B cell (primary cell): ENCODE measurements at regions not wholly inside any gene's neighbourhood (a gene's known extent, or its start where the extent isn't known, plus 50 kb on each side); places are given as distances from the start of the nearest gene placed in this dataset.

Experiments used
- ATAC-seq: fragments of 200-7000 bp; cut with Tn5 transposase; one replicate; pipeline ENCODE4 v1.10.0; 2021; ENCODE audit warnings: low read depth, mild to moderate bottlenecking, moderate number of reproducible peaks, moderate library complexity
- CTCF ChIA-PET: fragments of 350-600 bp; sonication (Branson Sonifier 250); formaldehyde crosslinking; loops from one replicate; lab custom pipeline; 2021; ENCODE audit warnings: antibody characterized with exemption, inconsistent platforms; lab: Charles Lee
- POLR2A ChIA-PET: fragments of 350-600 bp; sonication (Branson Sonifier 250); formaldehyde crosslinking; loops from one replicate; lab custom pipeline; 2021; ENCODE audit warnings: antibody characterized with exemption; lab: Charles Lee
- DNase-seq: peaks from one replicate; pipeline ENCODE4 v3.0.0; 2013
- H2AFZ ChIP-seq: 2 replicates; pipeline ENCODE4 v1.6.1; 2012; ENCODE audit warnings: mild to moderate bottlenecking, low read depth, low read length; ENCODE audit not compliant: insufficient read depth, poor library complexity, severe bottlenecking
- H3K27ac ChIP-seq, 2 donors: 1 replicate in 1 of 2; 2 replicates in 1 of 2; pipeline ENCODE4 v1.5.1; 2012 to 2013; ENCODE audit warnings: low read length in 2 of 2, mild to moderate bottlenecking in 2 of 2, moderate library complexity in 1 of 2
- H3K27me3 ChIP-seq, 4 experiments: fragments of 200-600 bp in 1 of 4; sonication (generic) in 1 of 4; replicated peaks in 1 of 4; 1 replicate in 2 of 4; 2 replicates in 2 of 4; pipeline versions ENCODE4 v1.6.1 to v1.7.0; 2013 to 2016; ENCODE audit warnings: low read length in 3 of 4, mild to moderate bottlenecking in 2 of 4, mixed read lengths in 1 of 4, moderate library complexity in 1 of 4; ENCODE audit not compliant: insufficient read depth in 4 of 4, control insufficient read depth in 3 of 4; ENCODE audit errors: control extremely low read depth in 1 of 4
- H3K36me3 ChIP-seq, 2 experiments: replicated peaks in 1 of 2; 1 replicate in 1 of 2; 2 replicates in 1 of 2; pipeline versions ENCODE4 v1.6.1 to v1.7.1; 2013; ENCODE audit warnings: low read length in 1 of 2; ENCODE audit not compliant: insufficient read depth in 2 of 2, control insufficient read depth in 1 of 2; ENCODE audit errors: control extremely low read depth in 1 of 2, extremely low read depth in 1 of 2
- H3K4me1 ChIP-seq, 2 donors: fragments of 200-600 bp in 1 of 2; sonication (generic) in 1 of 2; 1 replicate in 1 of 2; 2 replicates in 1 of 2; pipeline versions ENCODE4 v1.5.1 to v1.6.1; 2013 to 2017; ENCODE audit warnings: low read length in 2 of 2; ENCODE audit not compliant: control insufficient read depth in 2 of 2, insufficient read depth in 2 of 2
- H3K4me2 ChIP-seq: replicated peaks from 2 replicates; pipeline ENCODE3; 2012; ENCODE audit warnings: mild to moderate bottlenecking, low read depth, low read length; ENCODE audit not compliant: poor library complexity, severe bottlenecking
- H3K4me3 ChIP-seq, 5 experiments: fragments of 200-600 bp in 1 of 5; sonication (generic) in 1 of 5; 1 replicate in 3 of 5; 2 replicates in 2 of 5; pipeline versions ENCODE4 v1.5.1 to v1.7.0; 2011 to 2016; ENCODE audit warnings: low read length in 4 of 5, mild to moderate bottlenecking in 4 of 5, low read depth in 2 of 5, control low read depth in 1 of 5, moderate library complexity in 1 of 5; ENCODE audit not compliant: insufficient read depth in 1 of 5; ENCODE audit errors: control extremely low read depth in 1 of 5, extremely low read depth in 1 of 5
- H3K79me2 ChIP-seq: fragments of 200-600 bp; sonication (generic); one replicate; pipeline ENCODE4 v1.6.0; 2016; ENCODE audit warnings: low read length; ENCODE audit not compliant: control insufficient read depth, insufficient read depth
- H3K9ac ChIP-seq: fragments of 200-600 bp; sonication (generic); 2 replicates; pipeline ENCODE4 v1.6.1; 2017; ENCODE audit warnings: mild to moderate bottlenecking, low read length, moderate library complexity
- H3K9me3 ChIP-seq, 3 donors: one replicate each; pipeline versions ENCODE4 v1.6.1 to v1.7.1; 2013; ENCODE audit warnings: low read length in 2 of 3; ENCODE audit not compliant: control insufficient read depth in 2 of 3, insufficient read depth in 1 of 3; ENCODE audit errors: control extremely low read depth in 1 of 3
- H4K20me1 ChIP-seq: 2 replicates; pipeline ENCODE4 v1.6.0; 2012; ENCODE audit warnings: mild to moderate bottlenecking, low read length; ENCODE audit not compliant: insufficient read depth, control insufficient read depth, poor library complexity, severe bottlenecking
- H3K27ac Mint-ChIP-seq: one replicate; pipeline ENCODE4 v1.8.0; 2021; ENCODE audit warnings: mixed read lengths
- H3K27me3 Mint-ChIP-seq: one replicate; pipeline ENCODE4 v1.8.0; 2021; ENCODE audit warnings: mixed read lengths
- H3K4me1 Mint-ChIP-seq: one replicate; pipeline ENCODE4 v1.8.0; 2021; ENCODE audit warnings: mixed read lengths
- H3K4me3 Mint-ChIP-seq: one replicate; pipeline ENCODE4 v1.8.0; 2021; ENCODE audit warnings: mixed read lengths
- H3K9me3 Mint-ChIP-seq: one replicate; pipeline ENCODE4 v1.8.0; 2022; ENCODE audit warnings: mixed read lengths; ENCODE audit not compliant: insufficient read depth
- EZH2 ChIP-seq: IDR thresholded peaks from 2 replicates; pipeline ENCODE4 v1.6.1; 2012; ENCODE audit warnings: borderline replicate concordance, low read depth, mild to moderate bottlenecking, moderate library complexity, low read length; ENCODE audit not compliant: insufficient read depth, poor library complexity, severe bottlenecking
- WGBS: methylation state at CpG from one replicate; pipeline ENCODE4 v1.1.5; 2013; ENCODE audit warnings: missing lambda C conversion rate; ENCODE audit not compliant: insufficient coverage; 5-methylcytosine and 5-hydroxymethylcytosine counted together
- intact Hi-C: fragments of 100-400 bp; cut with micrococcal nuclease; formaldehyde crosslinking; loops from one replicate; pipeline ENCODE4 v1.10.0; 2022
- TF ChIP-seq, protein P1 (sequence below): fragments of 200-600 bp; IDR thresholded peaks from one replicate; pipeline ENCODE4 v1.8.0; 2022; ENCODE audit warnings: antibody characterized with exemption, mild to moderate bottlenecking

DNA sequence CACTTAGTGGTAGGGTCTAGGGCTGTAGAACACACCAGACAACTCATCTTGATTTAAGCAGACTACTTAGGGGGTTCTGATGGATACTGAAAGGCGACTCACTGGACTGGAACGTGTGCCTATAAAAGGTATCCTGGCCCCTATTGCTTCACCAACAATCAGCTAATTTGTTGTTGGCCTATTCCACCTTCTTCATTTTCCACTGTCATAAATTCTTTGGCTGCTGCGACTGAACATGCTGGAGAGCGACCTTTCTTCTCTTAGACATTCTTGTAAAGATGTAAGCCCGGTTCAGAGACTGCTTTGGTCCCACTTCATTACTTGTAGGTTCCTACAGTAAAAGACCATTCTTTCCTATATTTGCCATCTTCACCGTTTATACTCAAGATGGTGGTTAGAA, 609.9 kb upstream of the CITED2 start:
- H3K79me2 ChIP-seq: no peaks in the 10 kb centered on the region
- H3K4me3 ChIP-seq: no peak overlapping the region
- no peaks in the 10 kb centered on the region for H3K9me3 ChIP-seq
- no peak for TF ChIP-seq EZH2
- TF ChIP-seq, protein P1, sequence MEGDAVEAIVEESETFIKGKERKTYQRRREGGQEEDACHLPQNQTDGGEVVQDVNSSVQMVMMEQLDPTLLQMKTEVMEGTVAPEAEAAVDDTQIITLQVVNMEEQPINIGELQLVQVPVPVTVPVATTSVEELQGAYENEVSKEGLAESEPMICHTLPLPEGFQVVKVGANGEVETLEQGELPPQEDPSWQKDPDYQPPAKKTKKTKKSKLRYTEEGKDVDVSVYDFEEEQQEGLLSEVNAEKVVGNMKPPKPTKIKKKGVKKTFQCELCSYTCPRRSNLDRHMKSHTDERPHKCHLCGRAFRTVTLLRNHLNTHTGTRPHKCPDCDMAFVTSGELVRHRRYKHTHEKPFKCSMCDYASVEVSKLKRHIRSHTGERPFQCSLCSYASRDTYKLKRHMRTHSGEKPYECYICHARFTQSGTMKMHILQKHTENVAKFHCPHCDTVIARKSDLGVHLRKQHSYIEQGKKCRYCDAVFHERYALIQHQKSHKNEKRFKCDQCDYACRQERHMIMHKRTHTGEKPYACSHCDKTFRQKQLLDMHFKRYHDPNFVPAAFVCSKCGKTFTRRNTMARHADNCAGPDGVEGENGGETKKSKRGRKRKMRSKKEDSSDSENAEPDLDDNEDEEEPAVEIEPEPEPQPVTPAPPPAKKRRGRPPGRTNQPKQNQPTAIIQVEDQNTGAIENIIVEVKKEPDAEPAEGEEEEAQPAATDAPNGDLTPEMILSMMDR: no peak
- H3K36me3 ChIP-seq: no peaks in the 10 kb centered on the region
- H3K4me1 Mint-ChIP-seq: peaks cover 2% of the 10 kb centered on the region
- peaks cover 8% of the 10 kb centered on the region for H3K27me3 Mint-ChIP-seq
- H2AFZ ChIP-seq: no peak overlapping the region
- H3K27me3 ChIP-seq: no peaks in the 10 kb centered on the region
- no peak for DNase-seq
- no peaks in the 10 kb centered on the region for H3K9me3 Mint-ChIP-seq
- peaks cover 0 to 2% of the 10 kb centered on the region in 2 donors for H3K4me1 ChIP-seq
- ATAC-seq: no peak
- no peak overlapping the region for H3K4me2 ChIP-seq
- H4K20me1 ChIP-seq: no peaks in the 10 kb centered on the region
- ChIA-PET POLR2A (no interaction called here), CTCF (no interaction called here)
- H3K27ac Mint-ChIP-seq: no peak overlapping the region
- no peak overlapping the region for H3K27ac ChIP-seq
- 90% methylated on average over 4 of the region's 6 CpGs for WGBS
- intact Hi-C loops: no loop called here
- H3K4me3 Mint-ChIP-seq: no peak overlapping the region
- no peak overlapping the region for H3K9ac ChIP-seq

DNA sequence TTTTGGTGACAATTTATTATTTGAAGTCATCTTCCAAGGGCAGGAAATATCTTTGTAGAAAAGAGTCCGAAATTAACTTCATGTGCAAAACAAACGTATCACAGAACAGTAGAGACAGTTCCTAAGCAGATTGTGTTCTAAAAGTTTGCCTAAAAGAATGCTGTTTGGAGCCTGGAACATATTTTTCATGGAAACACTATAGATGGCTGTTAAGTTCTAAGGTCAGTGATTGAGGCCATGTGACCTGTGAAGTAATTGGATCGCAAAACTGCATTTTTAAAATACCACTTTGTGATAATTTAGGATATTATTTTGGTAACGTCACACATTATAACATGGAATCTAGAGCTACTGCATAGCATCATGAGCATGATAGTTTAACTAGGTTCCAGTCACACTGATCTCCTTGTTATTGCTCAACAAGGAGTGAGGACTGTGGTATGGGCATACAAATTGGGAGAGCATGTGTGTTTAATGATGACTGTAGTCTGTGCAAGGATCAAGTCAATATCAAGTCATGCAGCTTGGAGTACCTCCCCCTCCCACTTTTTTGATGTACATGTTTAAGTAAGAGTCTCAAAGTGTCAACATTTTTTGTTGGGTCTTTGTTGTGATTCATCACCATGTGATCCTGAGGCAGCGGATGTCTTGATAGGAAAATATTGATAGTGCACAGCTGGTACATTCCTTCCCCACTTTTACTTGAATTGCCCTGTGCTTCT, 609.3 kb upstream of the CITED2 start:
- H3K36me3 ChIP-seq: no peaks in the 10 kb centered on the region
- Mint-ChIP-seq H3K9me3 (no peaks in the 10 kb centered on the region), H3K27ac (no peak overlapping the region), H3K27me3 (peaks cover 8% of the 10 kb centered on the region), H3K4me1 (peaks cover 2% of the 10 kb centered on the region), H3K4me3 (no peak overlapping the region)
- no peaks in the 10 kb centered on the region for H3K27me3 ChIP-seq
- H4K20me1 ChIP-seq: no peaks in the 10 kb centered on the region
- intact Hi-C loops: no loop called here
- no peak overlapping the region for H3K4me2 ChIP-seq
- WGBS: 80% methylated on average over 1 of the region's 5 CpGs
- H3K9ac ChIP-seq: no peak overlapping the region
- ATAC-seq (no peak), DNase-seq (no peak)
- TF ChIP-seq, protein P1: no peak
- TF ChIP-seq EZH2: no peak
- ChIA-PET POLR2A (no interaction called here), CTCF (no interaction called here)
- H3K27ac ChIP-seq: no peak overlapping the region
- no peak overlapping the region for H3K4me3 ChIP-seq
- H3K9me3 ChIP-seq: no peaks in the 10 kb centered on the region
- H3K4me1 ChIP-seq: peaks cover 0 to 2% of the 10 kb centered on the region in 2 donors
- no peak overlapping the region for H2AFZ ChIP-seq
- H3K79me2 ChIP-seq: no peaks in the 10 kb centered on the region
